Urothelium cell line (cell line): ENCODE measurements at regions not wholly inside any gene's neighbourhood (a gene's known extent, or its start where the extent isn't known, plus 50 kb on each side); places are given as distances from the start of the nearest gene placed in this dataset.
"Not testable (repeated sequence)": the region's sequence is repeated elsewhere in the genome, so short reads cannot be mapped to it uniquely, and the experiment has no call there.

Source experiments
- DNase-seq: peaks from one replicate; pipeline ENCODE4 v3.0.0; 2011; ENCODE audit warnings: low spot score, mixed read lengths
- FAIRE-seq: peaks from 2 replicates; lab custom pipeline; 2011; peaks lifted over from hg19 to GRCh38; lab: Jason Lieb, UNC

GRCh38 chr5:134471858-134472449 lies 53.5 kb upstream of the JADE2 start:
- not testable (repeated sequence) for DNase-seq, FAIRE-seq

GRCh38 chr5:134468921-134469400 lies 56.5 kb upstream of the JADE2 start:
- DNase-seq (no peak), FAIRE-seq (no peak)

- no peak for DNase-seq
- no peak for FAIRE-seq
These were observed 55.5 kb upstream of the CDKN2AIPNL start for GRCh38 chr5:134467231-134467630.

GRCh38 chr5:134466241-134467069 lies 54.8 kb upstream of the CDKN2AIPNL start:
- peak; percentile 70 for FAIRE-seq

GRCh38 chr5:134465816-134466240 lies 54.1 kb upstream of the CDKN2AIPNL start:
- DNase-seq (peak; percentile 91), FAIRE-seq (no peak)

More at GRCh38 chr5:134466241-134467069, 54.8 kb upstream of the CDKN2AIPNL start:
- DNase-seq: peak; percentile 81

GRCh38 chr5:134464988-134465815 lies 53.5 kb upstream of the CDKN2AIPNL start:
- DNase-seq (no peak), FAIRE-seq (no peak)

GRCh38 chr5:134463991-134464760 lies 52.5 kb upstream of the CDKN2AIPNL start:
- no peak for DNase-seq
- no peak for FAIRE-seq

- FAIRE-seq: no peak
- DNase-seq: no peak
These were observed 51.6 kb upstream of the CDKN2AIPNL start for GRCh38 chr5:134463176-134463720.

GRCh38 chr5:134462761-134463160 lies 51.1 kb upstream of the CDKN2AIPNL start:
- no peak for FAIRE-seq
- DNase-seq: no peak

- no peak for FAIRE-seq
- no peak for DNase-seq
These were observed 50.4 kb upstream of the CDKN2AIPNL start for GRCh38 chr5:134462047-134462575.
